Stimulated activated CD8-positive, alpha-beta memory T cell treated with anti-CD3 and anti-CD28 coated beads, Interleukin-12 subunit alpha, Interleukin-12 subunit beta, amount 100 ng/mL, for 4 hours (primary cell): ENCODE measurements at regions not wholly inside any gene's neighbourhood (a gene's known extent, or its start where the extent isn't known, plus 50 kb on each side); places are given as distances from the start of the nearest gene placed in this dataset.

Experiments
- DNase-seq: peaks from one replicate; pipeline ENCODE4 v3.0.0-alpha.2; 2020; ENCODE audit warnings: low read depth

- no peak for DNase-seq
Observed at GRCh38 chr14:105844047-105844630, 317.8 kb downstream of the TMEM121 start.

GRCh38 chr14:105844810-105845724 lies 318.7 kb downstream of the TMEM121 start:
- DNase-seq, result no peak

GRCh38 chr14:105845725-105846309 lies 319.4 kb downstream of the TMEM121 start:
- no peak for DNase-seq

- no peak for DNase-seq
Observed at GRCh38 chr14:105846312-105846711, 319.9 kb downstream of the TMEM121 start.

- DNase-seq, result no peak
Observed at GRCh38 chr14:105847400-105847799, 321.0 kb downstream of the TMEM121 start.

GRCh38 chr14:105848570-105848969 lies 322.2 kb downstream of the TMEM121 start:
- DNase-seq, result no peak

- DNase-seq, result no peak
Observed at GRCh38 chr14:105849933-105850626, 323.7 kb downstream of the TMEM121 start.

GRCh38 chr14:105850853-105851581 lies 324.6 kb downstream of the TMEM121 start:
- no peak for DNase-seq

- DNase-seq, result no peak
Observed at GRCh38 chr14:105851716-105852377, 325.5 kb downstream of the TMEM121 start.

- DNase-seq, result no peak
Observed at GRCh38 chr14:105852378-105853088, 326.1 kb downstream of the TMEM121 start.

GRCh38 chr14:105853089-105853906 lies 326.9 kb downstream of the TMEM121 start:
- DNase-seq, result no peak

GRCh38 chr14:105853907-105854599 lies 327.7 kb downstream of the TMEM121 start:
- no peak for DNase-seq

GRCh38 chr14:105854600-105855245 lies 328.3 kb downstream of the TMEM121 start:
- no peak for DNase-seq

- DNase-seq, result no peak
Observed at GRCh38 chr14:105855246-105855892, 329.0 kb downstream of the TMEM121 start.

GRCh38 chr14:105855893-105856675 lies 329.7 kb downstream of the TMEM121 start:
- DNase-seq, result no peak

- DNase-seq, result no peak
Observed at GRCh38 chr14:105856676-105857219, 330.4 kb downstream of the TMEM121 start.
